NB4 (cell line): ENCODE measurements at regions not wholly inside any gene's neighbourhood (a gene's known extent, or its start where the extent isn't known, plus 50 kb on each side); places are given as distances from the start of the nearest gene placed in this dataset.
"Not testable (repeated sequence)": the region's sequence is repeated elsewhere in the genome, so short reads cannot be mapped to it uniquely, and the experiment has no call there.

Experiments
- DNase-seq: peaks from one replicate; pipeline ENCODE4 v3.0.0; 2010; ENCODE audit warnings: low read depth
- H3K4me3 ChIP-seq: one replicate; pipeline ENCODE4 v1.5.1; 2011; ENCODE audit warnings: mild to moderate bottlenecking, low read depth, low read length, moderate library complexity
- CTCF ChIP-seq: IDR thresholded peaks from one replicate; pipeline ENCODE4 v1.5.1; 2012; ENCODE audit warnings: low read depth, low read length
- MAX ChIP-seq: IDR thresholded peaks from 2 replicates; pipeline ENCODE4 v1.6.1; 2011; ENCODE audit warnings: low read depth, low read length
- MYC ChIP-seq: IDR thresholded peaks from 2 replicates; pipeline ENCODE4 v1.6.1; 2011; ENCODE audit warnings: low read depth, low read length
- POLR2A ChIP-seq: IDR thresholded peaks from 2 replicates; pipeline ENCODE4 v1.6.1; 2011; ENCODE audit warnings: mild to moderate bottlenecking; ENCODE audit not compliant: insufficient read length; ENCODE audit errors: extremely low read depth

- H3K4me3 ChIP-seq: no peak overlapping the region
- DNase-seq: no peak
- TF ChIP-seq CTCF: no peak
- no peak for TF ChIP-seq MAX
- TF ChIP-seq POLR2A: no peak
- TF ChIP-seq MYC: no peak
Measured at GRCh38 chr6:102736941-102737368, 1343.4 kb downstream of the GRIK2 start.

GRCh38 chr6:102732898-102733297, 1339.4 kb downstream of the GRIK2 start:
- TF ChIP-seq CTCF: no peak
- TF ChIP-seq MAX: no peak
- TF ChIP-seq POLR2A: no peak
- no peak for TF ChIP-seq MYC
- peak; percentile 7 for DNase-seq
- no peak overlapping the region for H3K4me3 ChIP-seq

GRCh38 chr6:102722086-102722485, 1328.6 kb downstream of the GRIK2 start:
- DNase-seq, H3K4me3 ChIP-seq: not testable (repeated sequence)

GRCh38 chr6:102717737-102718456, 1324.4 kb downstream of the GRIK2 start:
- H3K4me3 ChIP-seq: no peak overlapping the region
- no peak for TF ChIP-seq MAX
- no peak for TF ChIP-seq POLR2A
- TF ChIP-seq MYC: no peak
- TF ChIP-seq CTCF: no peak
- no peak for DNase-seq

GRCh38 chr6:102717252-102717651, 1323.7 kb downstream of the GRIK2 start:
- no peak for TF ChIP-seq MYC
- TF ChIP-seq MAX: no peak
- TF ChIP-seq CTCF: no peak
- TF ChIP-seq POLR2A: no peak
- DNase-seq: no peak
- no peak overlapping the region for H3K4me3 ChIP-seq

- no peak for TF ChIP-seq MAX
- H3K4me3 ChIP-seq: no peak overlapping the region
- no peak for DNase-seq
Measured at GRCh38 chr6:102701019-102701418, 1307.5 kb downstream of the GRIK2 start.

- TF ChIP-seq CTCF (no peak), POLR2A (no peak), MYC (no peak)
- no peak for DNase-seq
- no peak overlapping the region for H3K4me3 ChIP-seq
Measured at GRCh38 chr6:102686461-102686860, 1293.0 kb downstream of the GRIK2 start.
